H1 (cell line): ENCODE measurements at regions not wholly inside any gene's neighbourhood (a gene's known extent, or its start where the extent isn't known, plus 50 kb on each side); places are given as distances from the start of the nearest gene placed in this dataset.

Experiments used
- CTCF ChIA-PET: fragments of 300-600 bp; sonication (Branson Sonifier 250); formaldehyde crosslinking; loops from one replicate; lab custom pipeline; 2021; ENCODE audit not compliant: partially characterized antibody; lab: Charles Lee
- POLR2A ChIA-PET: fragments of 300-600 bp; sonication (Branson Sonifier 250); formaldehyde crosslinking; loops from one replicate; lab custom pipeline; 2021; ENCODE audit warnings: inconsistent platforms; ENCODE audit not compliant: partially characterized antibody; lab: Charles Lee
- DNase-seq, 2 experiments: peaks; one replicate each; pipeline versions ENCODE4 v3.0.0 to v3.0.0-alpha.2; 2010 to 2022; ENCODE audit warnings: low spot score in 2 of 2, low read depth in 1 of 2, mixed read lengths in 1 of 2
- FAIRE-seq: peaks from 2 replicates; lab custom pipeline; 2011; peaks lifted over from hg19 to GRCh38; lab: Jason Lieb, UNC
- H2AFZ ChIP-seq: 2 replicates; pipeline ENCODE4 v1.8.1; 2012; ENCODE audit warnings: low read length, inconsistent platforms
- H2AK5ac ChIP-seq: 2 replicates; pipeline ENCODE4 v1.6.1; 2013; ENCODE audit warnings: low read depth, low read length
- H2BK120ac ChIP-seq: replicated peaks from 2 replicates; pipeline ENCODE3; 2013; ENCODE audit warnings: low read depth, low read length, inconsistent platforms
- H2BK12ac ChIP-seq: 2 replicates; pipeline ENCODE4 v1.6.1; 2013; ENCODE audit warnings: low read depth, low read length
- H2BK15ac ChIP-seq: 2 replicates; pipeline ENCODE4 v1.6.1; 2013; ENCODE audit warnings: low read length
- H2BK20ac ChIP-seq: 2 replicates; pipeline ENCODE4 v1.6.1; 2013; ENCODE audit warnings: low read length
- H2BK5ac ChIP-seq: 2 replicates; pipeline ENCODE4 v1.6.1; 2013; ENCODE audit warnings: low read depth, low read length
- H3K14ac ChIP-seq: 2 replicates; pipeline ENCODE4 v1.6.1; 2013; ENCODE audit warnings: inconsistent platforms; ENCODE audit not compliant: insufficient read length
- H3K18ac ChIP-seq: 2 replicates; pipeline ENCODE4 v1.6.1; 2013; ENCODE audit warnings: low read length; ENCODE audit errors: extremely low read depth
- H3K23ac ChIP-seq: 2 replicates; pipeline ENCODE4 v1.6.1; 2013; ENCODE audit warnings: inconsistent platforms; ENCODE audit not compliant: insufficient read length
- H3K23me2 ChIP-seq: 2 replicates; pipeline ENCODE4 v1.6.1; 2013; ENCODE audit warnings: low read depth, low read length
- H3K27ac ChIP-seq: 2 replicates; pipeline ENCODE4 v1.6.1; 2011; ENCODE audit warnings: low read depth, low read length, inconsistent platforms
- H3K27me3 ChIP-seq, 4 experiments: replicated peaks in 1 of 4; 1 replicate in 1 of 4; 2 replicates in 3 of 4; pipeline versions ENCODE4 v1.6.1 to v1.8.1; 2011 to 2013; ENCODE audit warnings: low read length in 3 of 4, mild to moderate bottlenecking in 3 of 4, inconsistent platforms in 2 of 4, mixed read lengths in 2 of 4, moderate library complexity in 1 of 4; ENCODE audit not compliant: control insufficient read depth in 3 of 4, insufficient read depth in 3 of 4; ENCODE audit errors: extremely low read depth in 1 of 4
- H3K36me3 ChIP-seq, 4 experiments: 2 replicates each; pipeline versions ENCODE4 v1.6.1 to v1.8.1; 2011 to 2013; ENCODE audit warnings: mild to moderate bottlenecking in 4 of 4, low read length in 3 of 4, moderate library complexity in 2 of 4, control low read depth in 1 of 4, inconsistent platforms in 1 of 4; ENCODE audit not compliant: insufficient read depth in 4 of 4, control insufficient read depth in 2 of 4
- H3K4ac ChIP-seq: replicated peaks from 2 replicates; pipeline ENCODE3; 2013; ENCODE audit warnings: low read length, low read depth, mixed read lengths, inconsistent platforms; ENCODE audit not compliant: insufficient read length
- H3K4me1 ChIP-seq, 4 experiments: replicated peaks in 1 of 4; 1 replicate in 1 of 4; 2 replicates in 3 of 4; pipeline versions ENCODE4 v1.6.1 to v1.8.1; 2011 to 2013; ENCODE audit warnings: low read length in 3 of 4, inconsistent platforms in 2 of 4, mixed read lengths in 1 of 4; ENCODE audit not compliant: insufficient read depth in 4 of 4, control insufficient read depth in 3 of 4
- H3K4me2 ChIP-seq, 2 experiments: 2 replicates each; pipeline versions ENCODE4 v1.6.1 to v1.8.1; 2011 to 2013; ENCODE audit warnings: low read depth in 2 of 2, low read length in 2 of 2, control low read depth in 1 of 2, inconsistent platforms in 1 of 2, mild to moderate bottlenecking in 1 of 2; ENCODE audit not compliant: insufficient read depth in 1 of 2
- H3K4me3 ChIP-seq, 4 experiments: fragments of 200-600, 300-600 bp in 1 of 4; sonication (generic), shearing (Covaris generic), sonication (Bioruptor Twin) in 1 of 4; 2 replicates each; pipeline versions ENCODE4 v1.5.1 to v1.8.1; 2011 to 2016; ENCODE audit warnings: low read length in 4 of 4, low read depth in 3 of 4, control low read depth in 2 of 4, inconsistent platforms in 2 of 4, mild to moderate bottlenecking in 2 of 4, mixed read lengths in 1 of 4, moderate library complexity in 1 of 4; ENCODE audit not compliant: insufficient read depth in 2 of 4; ENCODE audit errors: extremely low read depth in 1 of 4
- H3K56ac ChIP-seq: replicated peaks from 2 replicates; pipeline ENCODE3; 2013; ENCODE audit warnings: low read depth, mild to moderate bottlenecking, mixed read lengths, low read length, inconsistent platforms; ENCODE audit not compliant: insufficient read length
- H3K79me1 ChIP-seq: 2 replicates; pipeline ENCODE4 v1.6.1; 2013; ENCODE audit warnings: low read depth, low read length, control low read depth
- H3K79me2 ChIP-seq, 2 experiments: 2 replicates each; pipeline versions ENCODE4 v1.6.1 to v1.8.1; 2012 to 2013; ENCODE audit warnings: low read length in 2 of 2, mild to moderate bottlenecking in 2 of 2, inconsistent platforms in 1 of 2; ENCODE audit not compliant: insufficient read depth in 2 of 2, control insufficient read depth in 1 of 2
- H3K9ac ChIP-seq, 4 experiments: replicated peaks in 1 of 4; 1 replicate in 1 of 4; 2 replicates in 3 of 4; pipeline versions ENCODE4 v1.6.1 to v1.8.1; 2011 to 2013; ENCODE audit warnings: low read depth in 3 of 4, low read length in 3 of 4, control low read depth in 2 of 4, mild to moderate bottlenecking in 2 of 4, moderate library complexity in 2 of 4, inconsistent platforms in 1 of 4; ENCODE audit errors: extremely low read depth in 1 of 4
- H3K9me3 ChIP-seq, 2 experiments: 2 replicates each; pipeline versions ENCODE4 v1.6.1 to v1.8.1; 2012 to 2013; ENCODE audit warnings: mild to moderate bottlenecking in 2 of 2, moderate library complexity in 2 of 2, control low read depth in 1 of 2, inconsistent platforms in 1 of 2, low read depth in 1 of 2, low read length in 1 of 2, mixed read lengths in 1 of 2; ENCODE audit not compliant: insufficient read depth in 2 of 2
- H4K20me1 ChIP-seq, 2 experiments: replicated peaks in 1 of 2; 2 replicates each; pipeline versions ENCODE3 to v1.8.1; 2011 to 2013; ENCODE audit warnings: inconsistent platforms in 2 of 2, low read length in 2 of 2, mild to moderate bottlenecking in 1 of 2; ENCODE audit not compliant: insufficient read depth in 2 of 2, control insufficient read depth in 1 of 2
- H4K5ac ChIP-seq: 2 replicates; pipeline ENCODE4 v1.6.1; 2013; ENCODE audit warnings: low read length, low read depth, mixed read lengths, inconsistent platforms; ENCODE audit not compliant: insufficient read length
- H4K8ac ChIP-seq: 2 replicates; pipeline ENCODE4 v1.8.0; 2013; ENCODE audit warnings: mild to moderate bottlenecking, moderate library complexity, low read length, inconsistent platforms; ENCODE audit not compliant: insufficient read depth; ENCODE audit errors: extremely low read depth
- H4K91ac ChIP-seq: replicated peaks from 2 replicates; pipeline ENCODE3; 2013; ENCODE audit warnings: low read length, mixed read lengths, inconsistent platforms; ENCODE audit not compliant: insufficient read length
- EZH2 ChIP-seq: fragments of 200-600 bp; sonication (generic); IDR thresholded peaks from 2 replicates; pipeline ENCODE4 v1.7.1; 2012; ENCODE audit warnings: low read depth, mild to moderate bottlenecking, moderate library complexity, low read length, inconsistent platforms; ENCODE audit not compliant: severe bottlenecking
- JUN ChIP-seq: IDR thresholded peaks from 2 replicates; pipeline ENCODE4 v1.6.1; 2011; ENCODE audit warnings: low read depth, mild to moderate bottlenecking, improper control_type of control experiment, low read length
- KDM5A ChIP-seq: fragments of 200-600 bp; IDR thresholded peaks from 2 replicates; pipeline ENCODE4 v1.7.1; 2012; ENCODE audit warnings: mild to moderate bottlenecking, low read length, inconsistent platforms, mixed read lengths
- NRF1 ChIP-seq: IDR thresholded peaks from 2 replicates; pipeline ENCODE4 v1.6.1; 2011; ENCODE audit warnings: mild to moderate bottlenecking, low read depth, low read length, improper control_type of control experiment
- RAD21 ChIP-seq, 2 experiments: IDR thresholded peaks in 1 of 2; conservative IDR thresholded peaks in 1 of 2; 2 replicates each; pipeline ENCODE4 v1.6.1; 2011; ENCODE audit warnings: low read depth in 2 of 2, low read length in 2 of 2, improper control_type of control experiment in 1 of 2, inconsistent platforms in 1 of 2, mild to moderate bottlenecking in 1 of 2, moderate library complexity in 1 of 2
- RXRA ChIP-seq: IDR thresholded peaks from 2 replicates; pipeline ENCODE4 v1.6.1; 2011; ENCODE audit warnings: low read depth, mild to moderate bottlenecking, low read length, moderate library complexity; ENCODE audit not compliant: insufficient read depth
- SIN3A ChIP-seq, 2 experiments: IDR thresholded peaks in 1 of 2; conservative IDR thresholded peaks in 1 of 2; 2 replicates each; pipeline ENCODE4 v1.6.1; 2011 to 2012; ENCODE audit warnings: low read length in 2 of 2, improper control_type of control experiment in 1 of 2, low read depth in 1 of 2, mild to moderate bottlenecking in 1 of 2
- SIRT6 ChIP-seq: IDR thresholded peaks from one replicate; pipeline ENCODE4 v1.7.1; 2012; ENCODE audit warnings: low read length, inconsistent platforms
- SIX5 ChIP-seq: IDR thresholded peaks from 2 replicates; pipeline ENCODE4 v1.6.1; 2011; ENCODE audit warnings: mild to moderate bottlenecking, low read depth, low read length
- WGBS, 2 experiments: shearing (Covaris generic) in 1 of 2; methylation state at CpG; one replicate each; pipeline versions ENCODE4 v1.1.6 to v1.1.7; 2013 to 2015; ENCODE audit warnings: low lambda C conversion rate in 2 of 2, mixed read lengths in 2 of 2, inconsistent platforms in 1 of 2, low coverage in 1 of 2, missing lambda C conversion rate in 1 of 2; ENCODE audit not compliant: insufficient replicate concordance in 2 of 2, insufficient coverage in 1 of 2, insufficient read length in 1 of 2; ENCODE audit errors: extremely low coverage in 1 of 2, missing lambda C conversion rate in 1 of 2; 5-methylcytosine and 5-hydroxymethylcytosine counted together
- TF ChIP-seq, protein P1 (sequence below): IDR thresholded peaks from 2 replicates; pipeline ENCODE4 v1.6.1; 2011; ENCODE audit warnings: low read depth, mild to moderate bottlenecking, low read length; ENCODE audit not compliant: insufficient read depth

DNA sequence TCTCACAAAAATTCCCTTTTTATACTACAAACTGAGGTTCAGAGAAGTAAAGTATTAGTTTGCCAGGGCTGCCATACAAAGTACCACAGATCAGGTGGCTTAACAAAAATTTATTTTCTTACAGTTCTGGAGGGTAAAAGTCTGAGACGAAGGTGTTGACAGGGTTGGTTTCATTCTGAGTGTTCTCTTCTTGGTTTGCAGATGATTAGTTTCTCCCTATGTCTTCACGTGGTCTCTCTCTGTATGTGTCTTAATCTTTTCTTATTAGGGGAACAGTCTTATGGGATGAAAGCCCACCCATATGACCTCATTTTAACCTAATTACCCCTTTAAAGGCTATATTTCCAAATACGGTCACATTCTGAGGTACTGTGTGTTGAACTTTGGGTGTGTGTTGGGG, 274.2 kb downstream of the BRINP1 start:
- WGBS, 2 experiments, result 91% methylated on average over 3 of the region's 3 CpGs; no CpG with 5 or more reads in 1 of the 2 experiments
- Histone ChIP-seq H3K56ac (no peak overlapping the region), H3K27me3 (no peaks in the 10 kb centered on the region), H3K23ac (no peak overlapping the region), H3K23me2 (no peaks in the 10 kb centered on the region), H2BK15ac (no peak overlapping the region), H4K20me1 (no peaks in the 10 kb centered on the region), H3K79me2 (no peaks in the 10 kb centered on the region), H3K18ac (no peak overlapping the region), H3K9ac (no peak overlapping the region), H3K4me2 (no peak overlapping the region), H2AK5ac (no peak overlapping the region), H3K4me3 (no peak overlapping the region), H2BK20ac (no peak overlapping the region), H4K91ac (no peak overlapping the region), H4K8ac (no peak overlapping the region), H3K4me1 (no peaks in the 10 kb centered on the region), H3K9me3 (no peaks in the 10 kb centered on the region), H3K79me1 (no peaks in the 10 kb centered on the region), H3K27ac (no peak overlapping the region), H2BK120ac (no peak overlapping the region), H3K36me3 (no peaks in the 10 kb centered on the region), H4K5ac (no peak overlapping the region), H3K4ac (no peak overlapping the region), H3K14ac (no peak overlapping the region), H2BK5ac (no peak overlapping the region), H2BK12ac (no peak overlapping the region), H2AFZ (no peak overlapping the region)
- DNase-seq, result no peak
- TF ChIP-seq SIX5 (no peak), JUN (no peak), RXRA (no peak), NRF1 (no peak), SIN3A (conservative IDR thresholded peaks at IDR 0.05 in 1 of 2, IDR thresholded peaks at IDR 0.05 in 1 of 2; ENCODE audit: low read depth in 1 of 2, low read length in 2 of 2) (no peak), KDM5A (no peak), EZH2 (no peak), SIRT6 (no peak), RAD21 (IDR thresholded peaks at IDR 0.05 in 1 of 2, conservative IDR thresholded peaks at IDR 0.05 in 1 of 2; ENCODE audit: low read depth in 2 of 2, low read length in 2 of 2) (no peak)
- TF ChIP-seq, protein P1, sequence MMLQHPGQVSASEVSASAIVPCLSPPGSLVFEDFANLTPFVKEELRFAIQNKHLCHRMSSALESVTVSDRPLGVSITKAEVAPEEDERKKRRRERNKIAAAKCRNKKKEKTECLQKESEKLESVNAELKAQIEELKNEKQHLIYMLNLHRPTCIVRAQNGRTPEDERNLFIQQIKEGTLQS, result no peak
- ChIA-PET CTCF (no interaction called here), POLR2A (no interaction called here)
- no peak for FAIRE-seq
